GM12874 (cell line): ENCODE measurements at regions not wholly inside any gene's neighbourhood (a gene's known extent, or its start where the extent isn't known, plus 50 kb on each side); places are given as distances from the start of the nearest gene placed in this dataset.

ENCODE experiments used
- CTCF ChIP-seq: IDR thresholded peaks from 2 replicates; pipeline ENCODE4 v1.5.1; 2011; ENCODE audit warnings: low read depth, mild to moderate bottlenecking, control low read depth, low read length, moderate library complexity; ENCODE audit not compliant: insufficient read depth

GRCh38 chr21:20253261-20253660 is 744.9 kb upstream of the NCAM2 start:
- TF ChIP-seq CTCF: no peak

- TF ChIP-seq CTCF: no peak
These were observed 743.2 kb upstream of the NCAM2 start for GRCh38 chr21:20254964-20255363.

- TF ChIP-seq CTCF: no peak
These were observed 741.0 kb upstream of the NCAM2 start for GRCh38 chr21:20257052-20257740.

- TF ChIP-seq CTCF: no peak
These were observed 739.7 kb upstream of the NCAM2 start for GRCh38 chr21:20258542-20258941.

- TF ChIP-seq CTCF: no peak
These were observed 739.0 kb upstream of the NCAM2 start for GRCh38 chr21:20259031-20259867.

- no peak for TF ChIP-seq CTCF
These were observed 738.1 kb upstream of the NCAM2 start for GRCh38 chr21:20260124-20260523.

GRCh38 chr21:20261364-20261763 is 736.8 kb upstream of the NCAM2 start:
- TF ChIP-seq CTCF: no peak
